ENCODE measurements at regions not wholly inside any gene's neighbourhood (a gene's known extent, or its start where the extent isn't known, plus 50 kb on each side); places are given as distances from the start of the nearest gene placed in this dataset.

DNA sequence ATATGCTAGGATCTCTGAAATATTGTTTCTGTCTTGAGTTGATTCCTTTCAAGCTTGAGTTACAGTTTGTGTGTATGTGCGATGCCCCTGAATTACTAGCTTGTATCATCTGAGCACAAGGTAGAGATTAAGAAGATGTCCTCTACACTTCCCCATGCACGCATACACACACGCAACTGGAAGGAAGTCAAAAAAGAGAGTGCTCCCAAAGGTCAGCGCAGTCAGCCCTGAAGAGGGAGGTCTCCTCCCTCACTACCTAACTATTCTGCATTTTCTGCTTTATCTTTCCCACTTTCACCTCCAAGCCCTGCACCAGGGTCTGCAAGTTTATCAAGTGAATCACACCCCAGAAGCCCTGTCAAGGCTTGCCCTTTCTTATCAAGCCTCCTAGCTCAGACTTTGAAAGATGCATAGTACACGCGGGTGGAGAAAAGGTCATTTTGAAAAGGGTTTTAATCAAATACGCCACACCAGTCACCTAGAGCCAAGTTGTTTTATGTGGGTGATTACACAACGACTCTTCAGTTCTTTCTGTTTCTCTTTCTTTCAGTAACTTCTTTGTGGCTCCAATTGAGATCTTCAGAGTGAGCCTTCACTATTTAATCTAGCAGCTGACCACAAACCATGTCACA lies 127.7 kb downstream of the ASB9 start:
- no peaks in the 10 kb centered on the region for H3K9me2 ChIP-seq (replicated peaks; ENCODE audit: insufficient read depth, low read length)
- TF ChIP-seq EZH2phosphoT487 (conservative IDR thresholded peaks at IDR 0.05; ENCODE audit: low read length): no peak
- TF ChIP-seq, protein P1, sequence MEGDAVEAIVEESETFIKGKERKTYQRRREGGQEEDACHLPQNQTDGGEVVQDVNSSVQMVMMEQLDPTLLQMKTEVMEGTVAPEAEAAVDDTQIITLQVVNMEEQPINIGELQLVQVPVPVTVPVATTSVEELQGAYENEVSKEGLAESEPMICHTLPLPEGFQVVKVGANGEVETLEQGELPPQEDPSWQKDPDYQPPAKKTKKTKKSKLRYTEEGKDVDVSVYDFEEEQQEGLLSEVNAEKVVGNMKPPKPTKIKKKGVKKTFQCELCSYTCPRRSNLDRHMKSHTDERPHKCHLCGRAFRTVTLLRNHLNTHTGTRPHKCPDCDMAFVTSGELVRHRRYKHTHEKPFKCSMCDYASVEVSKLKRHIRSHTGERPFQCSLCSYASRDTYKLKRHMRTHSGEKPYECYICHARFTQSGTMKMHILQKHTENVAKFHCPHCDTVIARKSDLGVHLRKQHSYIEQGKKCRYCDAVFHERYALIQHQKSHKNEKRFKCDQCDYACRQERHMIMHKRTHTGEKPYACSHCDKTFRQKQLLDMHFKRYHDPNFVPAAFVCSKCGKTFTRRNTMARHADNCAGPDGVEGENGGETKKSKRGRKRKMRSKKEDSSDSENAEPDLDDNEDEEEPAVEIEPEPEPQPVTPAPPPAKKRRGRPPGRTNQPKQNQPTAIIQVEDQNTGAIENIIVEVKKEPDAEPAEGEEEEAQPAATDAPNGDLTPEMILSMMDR (IDR thresholded peaks at IDR 0.05; ENCODE audit: insufficient read depth, low read length, poor library complexity, severe bottlenecking): no peak
- no peaks in the 10 kb centered on the region for H3K79me2 ChIP-seq (ENCODE audit: insufficient read depth, low read length)
- no peaks in the 10 kb centered on the region for H4K20me1 ChIP-seq (ENCODE audit: low read depth, low read length)
- H3K27ac ChIP-seq (ENCODE audit: low read depth, low read length): no peak overlapping the region
- H3K36me3 ChIP-seq (ENCODE audit: low read length): no peaks in the 10 kb centered on the region
- H3K4me3 ChIP-seq (ENCODE audit: insufficient read depth, low read length, poor library complexity, severe bottlenecking): no peak overlapping the region
- H2AFZ ChIP-seq (ENCODE audit: low read depth, low read length, severe bottlenecking): no peak overlapping the region
- H3F3A ChIP-seq (ENCODE audit: insufficient read depth): no peaks in the 10 kb centered on the region
- no peaks in the 10 kb centered on the region for H3K9me3 ChIP-seq (ENCODE audit: insufficient read depth, low read length)
- H3K9ac ChIP-seq (ENCODE audit: low read length): no peak overlapping the region
- H3K4me2 ChIP-seq (ENCODE audit: low read depth, low read length, poor library complexity, severe bottlenecking): no peak overlapping the region
- H3K27me3 ChIP-seq (ENCODE audit: low read length): no peaks in the 10 kb centered on the region

DNA sequence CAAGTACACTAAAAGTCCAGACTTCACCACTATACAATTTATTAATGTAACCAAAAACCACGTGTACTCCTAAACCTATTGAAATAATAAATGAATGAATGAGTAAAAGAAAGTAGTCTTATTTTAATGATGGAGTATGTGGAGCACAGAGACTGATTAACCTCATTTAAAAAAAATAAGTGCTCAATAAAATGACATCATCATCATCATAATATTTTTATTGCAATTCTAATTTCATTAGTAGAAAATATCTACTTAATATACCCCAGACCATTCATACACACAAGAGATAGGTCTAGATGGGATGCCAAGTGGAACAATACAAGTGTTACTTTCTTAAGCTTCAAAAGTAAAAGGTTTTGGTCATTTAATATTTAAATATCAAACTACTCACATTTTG lies 133.1 kb downstream of the ASB9 start:
- no peak overlapping the region for H3K27ac ChIP-seq (ENCODE audit: low read depth, low read length)
- H3K9me3 ChIP-seq (ENCODE audit: insufficient read depth, low read length): no peaks in the 10 kb centered on the region
- H3K36me3 ChIP-seq (ENCODE audit: low read length): no peaks in the 10 kb centered on the region
- no peaks in the 10 kb centered on the region for H3K9me2 ChIP-seq (replicated peaks; ENCODE audit: insufficient read depth, low read length)
- H3K4me3 ChIP-seq (ENCODE audit: insufficient read depth, low read length, poor library complexity, severe bottlenecking): no peak overlapping the region
- no peak overlapping the region for H2AFZ ChIP-seq (ENCODE audit: low read depth, low read length, severe bottlenecking)
- H3K9ac ChIP-seq (ENCODE audit: low read length): no peak overlapping the region
- TF ChIP-seq, protein P1 (IDR thresholded peaks at IDR 0.05; ENCODE audit: insufficient read depth, low read length, poor library complexity, severe bottlenecking): no peak
- TF ChIP-seq EZH2phosphoT487 (conservative IDR thresholded peaks at IDR 0.05; ENCODE audit: low read length): no peak
- H3K4me2 ChIP-seq (ENCODE audit: low read depth, low read length, poor library complexity, severe bottlenecking): no peak overlapping the region
- H3K27me3 ChIP-seq (ENCODE audit: low read length): no peaks in the 10 kb centered on the region
- H3F3A ChIP-seq (ENCODE audit: insufficient read depth): no peaks in the 10 kb centered on the region
- no peaks in the 10 kb centered on the region for H4K20me1 ChIP-seq (ENCODE audit: low read depth, low read length)
- no peaks in the 10 kb centered on the region for H3K79me2 ChIP-seq (ENCODE audit: insufficient read depth, low read length)

DNA sequence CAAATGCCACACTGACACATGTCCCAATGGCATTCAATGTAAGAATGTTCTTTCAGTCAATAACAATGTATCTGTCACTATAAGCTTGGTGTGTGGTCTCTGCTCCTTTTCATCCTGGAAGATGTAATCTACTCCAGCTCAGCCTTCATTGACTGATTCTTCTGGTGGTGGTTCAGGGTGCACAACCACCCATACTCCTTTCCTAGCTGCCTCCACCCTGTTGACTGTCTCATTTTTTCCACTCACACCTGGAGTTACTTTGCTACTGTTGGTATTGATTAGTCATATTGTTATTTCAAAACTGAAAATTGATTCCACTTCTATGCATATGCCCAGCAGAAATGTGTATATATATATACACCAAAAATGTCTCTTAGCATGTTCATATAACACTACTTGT lies 140.5 kb downstream of the ASB9 start:
- Histone ChIP-seq H3K9ac (ENCODE audit: low read length) (no peak overlapping the region), H3K27ac (ENCODE audit: low read depth, low read length) (no peak overlapping the region), H3K4me3 (ENCODE audit: insufficient read depth, low read length, poor library complexity, severe bottlenecking) (no peak overlapping the region), H3K79me2 (ENCODE audit: insufficient read depth, low read length) (no peaks in the 10 kb centered on the region), H2AFZ (ENCODE audit: low read depth, low read length, severe bottlenecking) (no peak overlapping the region), H3K36me3 (ENCODE audit: low read length) (no peaks in the 10 kb centered on the region), H3K4me2 (ENCODE audit: low read depth, low read length, poor library complexity, severe bottlenecking) (no peak overlapping the region), H3K9me3 (ENCODE audit: insufficient read depth, low read length) (no peaks in the 10 kb centered on the region), H4K20me1 (ENCODE audit: low read depth, low read length) (no peaks in the 10 kb centered on the region), H3K9me2 (replicated peaks; ENCODE audit: insufficient read depth, low read length) (no peaks in the 10 kb centered on the region), H3F3A (ENCODE audit: insufficient read depth) (no peaks in the 10 kb centered on the region), H3K27me3 (ENCODE audit: low read length) (no peaks in the 10 kb centered on the region)
- TF ChIP-seq, protein P1 (IDR thresholded peaks at IDR 0.05; ENCODE audit: insufficient read depth, low read length, poor library complexity, severe bottlenecking): no peak
- no peak for TF ChIP-seq EZH2phosphoT487 (conservative IDR thresholded peaks at IDR 0.05; ENCODE audit: low read length)

All from SU-DHL-6 (cell line).